NCI-H2107 treated with DMSO at 0.1 percent for 48 hours (cell line): ENCODE measurements at regions not wholly inside any gene's neighbourhood (a gene's known extent, or its start where the extent isn't known, plus 50 kb on each side); places are given as distances from the start of the nearest gene placed in this dataset.
"Not testable (repeated sequence)": the region's sequence is repeated elsewhere in the genome, so short reads cannot be mapped to it uniquely, and the experiment has no call there.

Experiments
- DNase-seq: peaks from one replicate; lab custom pipeline; 2025; ENCODE audit not compliant: unreplicated experiment; lab: John Stamatoyannopoulos, UW

DNA sequence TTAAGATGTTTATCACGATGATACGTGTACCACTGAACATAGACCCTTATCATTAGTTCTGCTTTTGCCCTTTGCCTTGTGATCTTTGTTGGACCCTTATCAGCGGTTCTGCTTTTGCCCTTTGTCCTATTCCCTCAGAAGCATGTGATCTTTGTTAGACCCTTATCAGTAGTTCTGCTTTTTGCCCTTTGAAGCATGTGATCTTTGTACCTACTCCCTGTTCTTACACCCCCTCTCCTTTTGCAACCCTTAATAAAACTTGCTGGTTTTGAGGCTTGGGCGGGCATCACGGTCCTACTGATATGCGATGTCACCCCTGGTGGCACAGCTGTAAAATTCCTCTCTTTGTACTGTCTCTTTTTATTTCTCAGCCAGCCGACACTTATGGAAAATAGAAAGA is 117.0 kb downstream of the SDHAF3 start:
- DNase-seq = not testable (repeated sequence)

DNA sequence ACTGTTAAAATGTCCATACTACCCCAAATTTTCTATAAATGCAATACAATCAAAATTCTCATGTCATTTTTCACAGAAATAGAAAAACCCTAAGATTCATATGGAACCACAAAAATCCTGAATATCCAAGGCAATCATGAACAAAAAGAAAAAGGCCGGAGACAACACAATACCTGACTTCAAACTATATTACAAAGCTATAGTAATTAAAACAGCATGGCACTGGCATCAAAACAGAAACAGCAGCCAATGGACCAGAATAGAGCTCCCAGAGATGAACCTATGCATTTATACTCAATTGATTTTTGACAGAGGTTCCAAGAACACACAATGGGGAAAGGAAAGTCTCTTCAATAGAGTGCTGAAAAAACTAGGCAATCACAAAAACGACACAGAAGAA is 128.8 kb downstream of the SDHAF3 start:
- no peak for DNase-seq

DNA sequence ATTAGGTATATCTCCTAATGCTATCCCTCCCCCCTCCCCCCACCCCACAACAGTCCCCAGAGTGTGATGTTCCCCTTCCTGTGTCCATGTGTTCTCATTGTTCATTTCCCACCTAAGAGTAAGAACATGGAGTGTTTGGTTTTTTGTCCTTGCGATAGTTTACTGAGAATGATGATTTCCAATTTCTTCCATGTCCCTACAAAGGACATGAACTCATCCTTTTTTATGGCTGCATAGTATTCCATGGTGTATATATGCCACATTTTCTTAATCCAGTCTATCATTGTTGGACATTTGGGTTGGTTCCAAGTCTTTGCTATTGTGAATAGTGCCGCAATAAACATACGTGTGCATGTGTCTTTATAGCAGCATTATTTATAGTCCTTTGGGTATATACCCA is 140.7 kb downstream of the SDHAF3 start:
- DNase-seq = not testable (repeated sequence)

DNA sequence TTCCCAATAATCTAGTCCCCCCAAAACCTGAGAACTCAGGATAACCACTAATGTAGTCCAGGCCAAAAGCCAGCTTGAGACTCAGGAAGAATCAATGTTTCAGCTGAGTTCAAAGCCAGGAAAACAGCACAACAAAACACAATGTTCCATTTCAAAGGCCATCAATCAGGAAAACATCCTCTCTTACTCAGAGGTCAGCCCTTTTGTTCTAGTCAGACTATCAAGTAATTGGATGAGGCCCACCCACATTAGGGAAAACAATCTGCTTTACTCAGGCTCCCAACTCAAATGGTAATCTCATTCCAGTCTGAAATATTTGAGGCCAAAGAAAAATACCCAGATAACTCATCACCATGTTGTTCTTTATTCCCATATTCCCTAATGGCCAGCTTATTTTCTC is 152.2 kb downstream of the SDHAF3 start:
- DNase-seq = no peak

DNA sequence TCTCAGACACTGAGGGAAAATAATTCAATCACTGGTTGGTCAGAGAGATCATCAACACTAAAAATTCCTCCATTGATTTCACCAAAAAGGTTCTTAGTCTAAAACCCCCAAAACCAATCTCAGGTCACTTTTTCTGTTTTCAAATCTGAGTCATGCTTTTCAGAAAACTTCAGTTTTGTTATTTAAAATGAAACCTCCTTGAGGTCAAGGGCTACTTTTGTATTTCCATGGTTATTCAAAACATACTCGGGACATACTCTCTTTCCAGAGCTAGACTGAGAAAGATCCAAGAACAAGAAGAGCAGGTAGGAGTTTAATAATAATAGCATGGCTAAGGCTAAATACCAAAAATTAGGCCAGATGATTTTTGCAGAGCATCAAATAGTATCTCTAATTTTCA is 152.8 kb downstream of the SDHAF3 start:
- DNase-seq = no peak

DNA sequence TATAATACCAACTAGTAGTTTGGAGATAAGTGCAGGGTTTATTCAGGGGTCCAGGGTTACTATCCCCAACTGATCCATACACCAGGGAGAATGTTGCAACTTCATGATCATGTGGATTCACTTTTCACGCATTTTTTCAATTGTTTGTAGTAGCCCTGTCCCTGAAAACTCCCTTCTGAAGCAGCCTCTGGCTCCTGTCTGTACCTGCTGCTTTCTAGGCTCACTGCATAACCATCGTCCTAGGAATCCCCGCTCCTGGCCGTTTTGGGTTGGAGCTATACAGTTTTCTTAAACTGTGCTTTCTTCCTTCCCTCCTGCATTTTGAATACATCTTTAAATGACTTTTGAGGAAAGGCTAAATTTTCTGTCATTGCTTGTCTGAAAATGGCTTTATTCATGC is 154.1 kb downstream of the SDHAF3 start:
- DNase-seq = no peak

DNA sequence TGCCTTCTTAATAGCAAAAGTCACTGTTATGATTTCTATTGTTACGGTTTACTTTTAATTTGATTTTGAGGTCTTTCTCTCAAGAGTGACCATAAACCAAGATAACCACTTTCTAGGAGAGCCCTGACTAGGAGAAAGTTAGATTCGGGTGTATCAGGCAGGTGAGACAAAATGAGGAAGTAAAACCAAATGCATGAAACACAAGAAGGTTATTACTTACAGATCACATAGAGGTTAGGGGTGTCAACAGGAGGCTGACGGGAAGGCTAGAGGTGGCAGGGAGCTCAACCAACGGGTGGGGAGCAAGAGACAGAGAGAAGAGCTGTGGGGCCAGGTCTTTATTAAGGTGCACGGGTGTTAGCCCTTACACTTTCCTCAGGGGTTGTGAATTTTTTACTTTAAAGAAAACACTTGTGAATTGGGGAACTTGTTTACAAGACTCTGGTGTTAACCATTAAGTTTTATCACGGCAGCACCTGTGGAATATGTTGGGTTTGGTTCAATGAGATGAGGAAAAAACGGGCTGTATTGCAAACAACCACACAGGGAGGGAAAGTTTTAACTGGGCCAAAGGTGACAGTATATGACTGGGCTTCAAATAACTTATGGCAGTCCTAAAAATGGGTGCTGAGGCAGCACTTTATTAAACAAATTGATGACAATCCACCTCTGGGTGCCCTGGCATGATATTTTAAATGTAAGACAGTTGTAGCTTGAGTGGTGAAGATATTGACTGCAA is 154.9 kb downstream of the SDHAF3 start:
- DNase-seq = no peak

DNA sequence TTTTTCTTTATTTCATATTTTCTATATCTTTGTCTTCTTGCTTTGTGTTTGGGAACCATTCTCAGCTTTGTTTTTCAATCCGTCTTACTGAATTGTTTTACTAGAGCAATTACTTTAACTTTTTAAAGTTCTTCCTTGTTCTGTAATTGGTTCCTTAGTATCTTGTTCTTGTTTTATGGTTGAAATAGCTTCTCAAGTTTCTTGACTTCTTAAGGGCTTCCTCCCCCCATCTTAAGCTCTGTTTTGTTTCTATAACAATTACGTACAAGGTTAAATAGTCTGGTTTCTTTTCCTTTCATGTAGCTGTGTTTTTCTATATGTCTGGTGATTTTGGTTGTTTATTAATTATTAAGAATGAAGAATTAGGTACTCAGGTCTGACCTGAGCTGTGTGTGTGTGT is 158.0 kb downstream of the SDHAF3 start:
- DNase-seq = no peak

DNA sequence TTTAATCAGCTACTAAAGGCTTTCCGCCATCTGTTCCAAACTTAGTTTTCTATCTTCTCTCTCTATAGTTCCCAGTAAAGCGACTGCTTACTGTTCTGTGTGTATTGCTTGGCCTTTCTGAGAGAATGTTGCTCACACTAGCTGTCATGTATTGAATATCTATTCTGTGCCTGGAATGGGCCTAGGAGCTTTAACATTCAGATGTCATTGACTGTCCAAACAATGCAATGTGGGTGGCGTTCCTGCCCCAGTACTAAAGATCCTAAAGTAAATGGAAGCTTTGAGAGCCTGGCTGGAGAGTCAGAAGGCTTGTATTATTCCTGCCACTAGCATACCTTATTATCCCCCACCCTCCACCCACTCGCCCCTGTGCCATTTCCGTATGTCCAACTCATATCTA is 163.5 kb downstream of the SDHAF3 start:
- DNase-seq = no peak

DNA sequence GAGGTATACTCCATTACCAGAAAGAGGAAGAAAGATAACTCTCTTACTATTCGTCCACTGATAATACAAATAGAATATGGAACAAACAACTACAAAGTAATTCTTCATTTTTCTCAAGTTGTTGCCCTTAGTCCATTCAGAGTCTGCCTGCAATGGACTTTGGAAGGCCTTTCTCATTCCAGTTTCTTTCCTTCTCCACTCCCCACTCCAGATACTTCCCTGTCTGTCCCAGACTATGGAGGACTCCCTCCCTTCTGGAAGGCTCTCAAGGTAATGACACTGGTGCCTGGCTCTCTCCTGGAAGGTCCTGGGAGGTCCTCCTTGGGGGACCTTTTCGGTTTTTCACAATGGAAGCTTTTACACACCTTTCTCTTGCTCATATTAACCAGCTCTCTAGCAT is 167.8 kb downstream of the SDHAF3 start:
- no peak for DNase-seq

DNA sequence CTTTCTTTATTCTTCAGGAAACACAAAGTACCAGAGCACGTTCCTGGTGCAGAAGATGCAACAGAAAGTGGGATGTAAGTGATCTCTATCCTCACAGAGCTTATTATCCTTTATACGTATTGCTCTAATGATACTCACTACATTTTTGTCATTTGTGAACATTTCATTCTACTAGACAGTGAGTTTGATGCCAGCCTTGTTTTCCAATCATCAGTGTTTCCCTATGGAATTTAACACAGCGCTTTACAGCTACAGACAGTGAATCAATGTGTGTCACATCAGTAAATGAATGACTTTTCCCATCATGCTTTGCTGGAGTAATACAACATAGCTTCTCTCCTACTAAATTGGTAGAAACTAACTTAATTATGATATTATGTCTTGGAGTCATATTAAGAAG is 175.5 kb downstream of the SDHAF3 start:
- DNase-seq = no peak

DNA sequence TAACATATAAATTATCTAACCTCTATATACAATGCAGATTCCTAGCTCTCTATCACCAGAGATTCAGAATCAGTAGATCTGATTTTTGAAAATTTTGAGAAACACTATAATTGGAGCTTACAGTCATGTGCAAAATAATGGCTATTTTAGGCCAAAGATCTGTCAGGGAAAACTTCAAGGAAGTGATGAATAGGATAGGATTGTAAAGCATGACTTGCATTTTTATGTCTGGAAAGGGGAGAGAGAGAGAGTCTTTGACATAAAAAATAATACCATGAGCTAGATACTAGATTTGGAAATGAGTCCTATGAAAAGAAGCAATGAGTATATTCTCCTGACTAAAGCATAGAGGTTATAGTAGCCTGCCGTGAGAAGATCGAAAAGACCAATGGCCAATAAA is 181.1 kb downstream of the SDHAF3 start:
- no peak for DNase-seq

DNA sequence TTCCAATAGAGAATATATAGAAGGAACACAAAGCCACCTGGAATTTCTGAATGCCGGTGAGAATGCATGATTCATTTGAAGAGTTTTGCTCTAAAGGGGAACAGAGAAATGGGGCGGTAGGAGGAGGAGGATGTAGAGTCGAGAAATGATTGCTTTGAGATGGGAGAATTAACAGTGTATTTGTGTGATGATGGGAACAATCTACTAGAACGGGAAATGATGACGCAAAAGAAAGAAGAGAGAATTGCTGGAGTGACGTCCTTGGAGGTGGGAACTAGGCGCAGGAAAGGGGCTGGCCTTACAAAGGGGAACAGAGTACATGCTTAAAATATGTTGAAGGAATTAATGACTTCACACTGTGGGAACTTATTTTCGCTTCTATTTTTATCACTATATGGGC is 188.1 kb downstream of the SDHAF3 start:
- DNase-seq = no peak

DNA sequence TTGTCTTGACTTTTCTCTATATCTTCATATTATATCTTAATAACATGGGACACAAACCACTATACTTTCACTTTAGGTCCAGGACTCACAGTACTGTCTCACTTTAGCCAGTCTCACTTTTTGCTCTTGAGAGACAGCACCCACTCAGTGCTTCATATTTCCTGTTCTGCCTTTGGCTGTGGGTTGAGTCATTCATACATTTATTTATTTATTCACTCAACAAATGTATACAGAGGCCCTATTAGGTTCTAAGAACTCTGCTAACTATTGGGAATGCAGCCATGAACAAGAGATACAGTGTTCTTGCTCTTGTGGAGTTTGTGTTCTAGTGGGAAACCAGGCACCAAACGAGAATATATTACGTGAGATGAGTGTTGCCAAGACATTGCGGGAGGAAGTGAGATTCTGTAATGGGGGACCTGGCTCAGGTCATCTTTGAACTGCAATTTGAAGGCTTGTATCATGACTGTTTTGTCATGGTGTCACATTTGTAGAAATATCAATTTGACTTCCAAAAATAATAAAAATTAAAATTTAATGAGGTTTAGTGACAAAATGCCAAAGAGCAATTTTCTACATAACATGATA is 190.1 kb downstream of the SDHAF3 start:
- no peak for DNase-seq

DNA sequence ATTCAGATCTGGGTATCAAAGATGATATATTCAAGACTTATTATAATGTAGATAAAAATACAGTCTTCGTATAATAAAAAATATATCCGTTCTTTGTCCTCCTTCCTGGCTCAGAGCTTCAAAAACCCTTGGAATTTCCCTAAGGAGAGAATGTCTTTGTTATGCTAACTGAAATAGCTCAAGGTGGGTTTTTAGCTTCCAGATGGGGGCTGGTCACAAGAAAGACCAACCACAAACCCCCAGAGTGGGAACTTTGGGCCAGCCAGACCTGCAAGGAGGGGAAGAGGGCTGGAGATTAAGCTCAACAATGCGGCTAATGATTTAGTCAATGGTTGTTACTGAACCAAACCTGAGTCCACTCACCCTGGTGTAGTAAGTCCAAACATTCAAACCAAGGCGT is 196.4 kb downstream of the SDHAF3 start:
- DNase-seq = no peak

DNA sequence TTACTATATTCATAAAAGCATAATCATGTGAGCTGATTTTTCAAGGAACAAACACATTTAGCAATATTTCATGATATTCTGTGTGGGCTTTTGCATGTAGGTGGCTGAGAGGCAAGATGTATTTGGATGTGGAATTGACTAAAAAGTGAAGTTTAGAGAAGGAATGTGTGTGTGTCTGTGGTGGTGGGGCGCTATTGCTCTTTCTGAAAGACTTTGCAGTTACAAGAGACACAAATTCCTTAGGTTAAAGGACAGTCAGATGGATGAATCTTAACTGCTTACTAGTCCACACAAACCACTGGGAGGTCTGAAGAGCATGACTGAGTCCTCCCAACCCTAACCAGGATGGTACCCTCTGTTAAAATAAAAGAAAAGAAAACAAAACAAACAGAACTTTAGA is 200.1 kb downstream of the SDHAF3 start:
- DNase-seq = no peak

DNA sequence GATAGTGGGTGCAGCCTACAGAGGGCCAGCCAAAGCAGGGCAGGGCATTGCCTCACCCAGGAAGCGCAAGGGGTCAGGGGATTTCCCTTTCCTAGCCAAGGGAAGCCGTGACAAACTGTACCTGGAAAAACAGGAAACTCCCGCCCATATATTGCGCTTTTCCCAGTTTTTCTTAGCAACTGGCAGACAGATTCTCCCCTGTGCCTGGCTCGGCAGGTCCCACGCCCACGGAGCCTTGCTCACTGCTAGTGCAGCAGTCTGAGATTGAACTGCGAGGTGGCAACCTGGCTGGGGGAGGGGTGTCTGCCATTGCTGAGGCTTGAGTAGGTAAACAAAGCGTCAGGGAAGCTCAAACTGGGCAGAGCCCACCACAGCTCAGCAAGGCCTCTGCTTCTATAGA is 212.4 kb downstream of the SDHAF3 start:
- not testable (repeated sequence) for DNase-seq

DNA sequence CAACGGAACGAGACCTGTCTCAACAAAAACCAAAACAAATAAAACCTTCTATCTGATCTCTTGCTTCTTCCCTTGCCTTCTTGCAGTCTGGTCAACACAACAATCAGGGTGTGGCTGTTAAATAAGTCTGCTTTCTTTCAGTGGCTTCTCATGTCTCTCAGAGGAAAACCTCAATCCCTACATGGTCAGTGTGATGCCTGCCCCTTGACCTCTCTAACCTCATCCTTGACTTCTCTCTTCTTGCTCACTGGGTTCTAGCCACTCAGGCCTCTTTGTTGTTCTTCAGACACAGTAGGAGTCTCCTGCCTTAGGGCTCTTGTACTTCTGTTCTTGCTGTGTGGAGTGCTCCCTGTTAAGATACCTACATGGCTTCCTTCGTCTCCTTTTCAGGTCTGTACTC is 220.4 kb downstream of the SDHAF3 start:
- DNase-seq = no peak

DNA sequence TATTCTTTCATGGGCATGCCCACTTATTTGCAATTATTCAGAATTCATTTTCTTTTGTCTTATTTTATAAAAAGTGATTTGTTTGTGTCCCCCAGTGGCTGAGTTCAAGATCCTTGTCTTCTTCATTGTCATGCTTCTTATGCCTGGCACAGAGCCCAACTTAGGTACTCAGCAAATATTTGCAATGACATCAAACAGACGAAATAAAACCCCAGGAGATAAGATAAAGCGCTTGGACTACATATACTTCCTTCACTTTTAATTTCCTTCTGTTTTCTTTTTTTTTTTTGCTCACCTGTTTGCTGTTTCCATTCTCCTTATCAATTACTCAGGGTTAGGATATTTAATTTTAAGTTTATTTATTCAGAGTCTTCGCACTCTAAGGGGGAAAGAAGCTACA is 225.0 kb downstream of the SDHAF3 start:
- DNase-seq = no peak

DNA sequence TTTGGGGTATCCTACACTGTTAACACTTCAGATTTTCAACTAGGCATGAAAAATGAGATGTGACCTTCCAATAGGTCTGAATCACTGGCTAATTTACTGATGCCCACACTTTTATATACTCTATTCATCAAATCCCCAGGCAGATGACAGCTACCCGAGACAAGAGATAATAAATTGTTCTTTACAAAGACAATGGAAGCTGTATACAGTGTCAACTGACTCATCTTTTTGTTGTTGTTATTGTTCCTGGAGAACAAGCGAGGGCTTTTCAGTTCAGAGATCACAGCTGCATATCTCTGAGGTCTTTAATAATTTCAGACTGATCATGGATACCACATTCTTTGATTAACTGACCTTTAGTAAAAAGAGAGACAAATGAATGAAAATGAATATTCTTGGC is 228.9 kb downstream of the SDHAF3 start:
- no peak for DNase-seq

DNA sequence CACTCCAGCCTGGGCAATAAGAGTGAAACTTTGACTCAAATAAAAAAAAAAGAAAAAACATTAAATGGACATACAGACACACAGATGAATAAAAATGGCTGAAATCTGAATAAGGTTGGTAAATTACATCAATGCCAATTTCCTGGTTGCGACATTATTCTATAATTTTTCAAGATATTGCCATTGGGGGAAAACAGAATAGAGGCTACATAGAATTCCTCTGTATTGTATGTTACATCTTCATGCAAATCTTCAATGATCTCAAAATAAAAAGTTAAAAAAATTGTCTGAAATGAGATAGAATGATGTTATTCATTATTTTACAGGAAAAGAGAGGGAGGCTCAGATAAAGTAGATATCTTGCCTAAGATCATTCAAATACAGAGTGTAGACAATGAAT is 234.0 kb downstream of the SDHAF3 start:
- DNase-seq = no peak

DNA sequence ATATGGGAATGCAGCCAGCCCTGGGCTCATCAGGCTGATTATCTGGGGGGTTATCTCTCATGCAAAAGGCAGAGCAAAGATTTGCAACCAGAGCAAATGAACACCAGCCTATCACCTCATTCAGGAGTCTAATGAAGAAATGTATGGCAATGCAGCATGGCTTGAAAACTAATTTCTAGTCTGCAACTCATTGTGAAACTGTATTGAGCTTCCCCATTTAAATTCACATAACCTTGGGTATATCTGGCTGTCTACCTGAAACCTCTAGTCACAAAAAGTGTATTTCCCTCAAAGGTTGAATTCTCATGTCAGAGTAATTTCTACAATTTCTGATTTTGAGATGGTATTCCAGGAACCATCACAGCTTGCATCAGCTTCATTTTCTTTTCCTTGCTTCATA is 240.0 kb downstream of the SDHAF3 start:
- DNase-seq = no peak

DNA sequence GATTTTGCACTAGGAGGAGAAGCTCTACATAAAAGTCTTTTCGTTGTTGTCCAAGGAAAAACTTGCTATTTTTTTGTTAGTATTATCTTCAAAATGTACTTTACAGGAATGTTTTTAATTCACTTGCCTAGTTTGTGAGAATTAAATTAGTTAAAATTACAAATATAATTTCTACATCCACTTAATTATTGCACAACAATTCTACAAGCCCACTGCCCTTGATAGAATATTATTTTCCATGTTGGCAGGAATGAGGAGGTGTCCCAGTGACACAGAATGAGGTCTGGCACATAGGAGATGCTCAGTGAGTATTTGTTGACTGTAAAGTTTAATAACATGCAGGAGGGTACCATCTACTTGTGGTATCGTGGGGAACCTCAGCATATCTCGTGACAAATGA is 255.4 kb downstream of the SDHAF3 start:
- no peak for DNase-seq
